ENCODE measurements at regions not wholly inside any gene's neighbourhood (a gene's known extent, or its start where the extent isn't known, plus 50 kb on each side); places are given as distances from the start of the nearest gene placed in this dataset.
"Not testable (repeated sequence)": the region's sequence is repeated elsewhere in the genome, so short reads cannot be mapped to it uniquely, and the experiment has no call there.

- Mint-ChIP-seq H3K4me1 (ENCODE audit: low read depth in 2 of 2) (peaks cover 0 to 3% of the 10 kb centered on the region in 2 donors), H3K27ac (no peak overlapping the region), H3K9me3 (no peaks in the 10 kb centered on the region), H3K4me3 (no peak overlapping the region), H3K27me3 (peaks cover 49 to 59% of the 10 kb centered on the region in 2 donors), H3K36me3 (ENCODE audit: insufficient read depth) (no peaks in the 10 kb centered on the region)
- ATAC-seq (replicated peaks), result peak; percentile 84
- DNase-seq, result peak; percentile 53 to 70 (median 53)
Measured at GRCh38 chr5:36739751-36740221, 133.4 kb downstream of the SLC1A3 start.

- peaks cover 4 to 8% of the 10 kb centered on the region in 2 donors for H3K4me1 Mint-ChIP-seq (ENCODE audit: low read depth in 2 of 2)
- no peak overlapping the region for H3K27ac Mint-ChIP-seq
- H3K9me3 Mint-ChIP-seq, result no peaks in the 10 kb centered on the region
- H3K27me3 Mint-ChIP-seq, result peaks cover 49 to 65% of the 10 kb centered on the region in 2 donors
- ATAC-seq (replicated peaks) (no peak), DNase-seq (no peak)
- no peak overlapping the region for H3K4me3 Mint-ChIP-seq
- H3K36me3 Mint-ChIP-seq (ENCODE audit: insufficient read depth), result no peaks in the 10 kb centered on the region
Measured at GRCh38 chr5:36740259-36740898, 134.0 kb downstream of the SLC1A3 start.

GRCh38 chr5:36741128-36741527, 134.7 kb downstream of the SLC1A3 start:
- peaks cover 4 to 12% of the 10 kb centered on the region in 2 donors for H3K4me1 Mint-ChIP-seq (ENCODE audit: low read depth in 2 of 2)
- no peak overlapping the region for H3K27ac Mint-ChIP-seq
- H3K9me3 Mint-ChIP-seq, result no peaks in the 10 kb centered on the region
- ATAC-seq (replicated peaks) (no peak), DNase-seq (no peak)
- no peaks in the 10 kb centered on the region for H3K36me3 Mint-ChIP-seq (ENCODE audit: insufficient read depth)
- H3K4me3 Mint-ChIP-seq, result no peak overlapping the region
- peaks cover 56 to 69% of the 10 kb centered on the region in 2 donors for H3K27me3 Mint-ChIP-seq

GRCh38 chr5:36743891-36744772, 132.4 kb upstream of the NIPBL start:
- Mint-ChIP-seq H3K36me3 (ENCODE audit: insufficient read depth) (no peaks in the 10 kb centered on the region), H3K4me1 (ENCODE audit: low read depth in 2 of 2) (peaks cover 4 to 12% of the 10 kb centered on the region in 2 donors), H3K9me3 (no peaks in the 10 kb centered on the region), H3K27ac (no peak overlapping the region), H3K27me3 (peaks cover 59 to 81% of the 10 kb centered on the region in 2 donors), H3K4me3 (peak overlapping the region; percentile 71 to 84)
- DNase-seq (no peak), ATAC-seq (replicated peaks) (no peak)

- Mint-ChIP-seq H3K27ac (no peak overlapping the region), H3K27me3 (peaks cover 60 to 89% of the 10 kb centered on the region in 2 donors), H3K4me3 (peak overlapping the region; percentile 71 to 84), H3K36me3 (ENCODE audit: insufficient read depth) (no peaks in the 10 kb centered on the region), H3K9me3 (no peaks in the 10 kb centered on the region), H3K4me1 (ENCODE audit: low read depth in 2 of 2) (peaks cover 4 to 12% of the 10 kb centered on the region in 2 donors)
- DNase-seq (no peak), ATAC-seq (replicated peaks) (peak; percentile 60)
Measured at GRCh38 chr5:36744773-36745589, 131.6 kb upstream of the NIPBL start.

DNA sequence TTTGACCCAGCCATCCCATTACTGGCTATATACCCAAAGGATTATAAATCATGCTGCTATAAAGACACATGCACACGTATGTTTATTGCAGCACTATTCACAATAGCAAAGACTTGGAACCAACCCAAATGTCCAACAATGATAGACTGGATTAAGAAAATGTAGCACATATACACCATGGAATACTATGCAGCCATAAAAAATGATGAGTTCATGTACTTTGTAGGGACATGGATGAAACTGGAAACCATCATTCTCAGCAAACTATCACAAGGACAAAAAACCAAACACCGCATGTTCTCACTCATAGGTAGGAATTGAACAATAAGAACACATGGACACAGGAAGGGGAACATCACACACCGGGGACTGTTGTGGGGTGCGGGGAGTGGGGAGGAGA, 128.8 kb upstream of the NIPBL start:
- not testable (repeated sequence) for H3K9me3 Mint-ChIP-seq; ATAC-seq (replicated peaks); H3K4me3 Mint-ChIP-seq; H3K27ac Mint-ChIP-seq; DNase-seq; H3K36me3 Mint-ChIP-seq (ENCODE audit: insufficient read depth)
- H3K27me3 Mint-ChIP-seq, result peaks cover 54 to 74% of the 10 kb centered on the region in 2 donors
- H3K4me1 Mint-ChIP-seq (ENCODE audit: low read depth in 2 of 2), result peaks cover 4 to 12% of the 10 kb centered on the region in 2 donors

DNA sequence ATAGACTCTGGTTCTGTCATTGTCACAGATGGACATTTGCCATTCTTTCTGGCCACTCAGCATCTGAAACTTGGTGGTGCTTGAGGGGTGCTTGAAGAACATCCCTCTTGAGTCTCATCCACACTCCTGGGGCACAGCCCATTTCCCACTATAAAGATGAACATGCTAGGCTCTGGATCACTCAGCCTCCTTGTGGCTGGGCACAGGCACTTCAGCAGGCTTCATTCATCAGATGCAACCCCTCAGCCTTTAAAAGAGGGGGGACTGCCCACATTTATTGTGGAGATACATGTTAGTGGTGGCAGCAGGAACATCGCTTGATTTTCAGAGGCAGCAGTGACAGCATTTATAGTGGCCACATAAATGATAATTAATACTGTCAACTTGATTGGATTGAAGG, 124.7 kb upstream of the NIPBL start:
- ATAC-seq (replicated peaks), result no peak
- Mint-ChIP-seq H3K9me3 (no peaks in the 10 kb centered on the region), H3K4me1 (ENCODE audit: low read depth in 2 of 2) (no peaks in the 10 kb centered on the region), H3K36me3 (ENCODE audit: insufficient read depth) (no peaks in the 10 kb centered on the region), H3K27me3 (peaks cover 32 to 45% of the 10 kb centered on the region in 2 donors), H3K27ac (no peak overlapping the region), H3K4me3 (no peak overlapping the region)
- no peak for DNase-seq

DNA sequence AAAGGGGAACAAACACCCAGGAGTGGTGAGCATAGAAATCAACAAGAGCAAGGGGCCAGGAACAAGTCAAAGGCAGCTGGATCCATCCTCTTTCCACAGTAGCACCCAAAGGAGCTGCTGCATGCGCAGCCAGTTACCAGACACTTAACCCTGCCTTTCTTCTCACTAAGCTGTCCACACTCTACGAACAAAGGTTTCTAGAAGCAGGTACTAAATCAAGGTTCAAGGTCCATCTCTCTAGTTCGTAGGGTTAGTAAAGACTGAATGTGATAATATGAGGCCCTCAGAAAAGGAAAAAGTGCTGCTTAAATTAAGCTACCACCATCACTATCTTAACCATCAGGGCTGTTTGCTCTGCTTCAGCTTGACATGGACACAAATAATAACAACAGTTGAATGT, 121.2 kb upstream of the NIPBL start:
- Mint-ChIP-seq H3K36me3 (ENCODE audit: insufficient read depth) (no peaks in the 10 kb centered on the region), H3K27me3 (peaks cover 26 to 29% of the 10 kb centered on the region in 2 donors), H3K4me1 (ENCODE audit: low read depth in 2 of 2) (no peaks in the 10 kb centered on the region), H3K27ac (no peak overlapping the region), H3K4me3 (no peak overlapping the region), H3K9me3 (no peaks in the 10 kb centered on the region)
- ATAC-seq (replicated peaks), result no peak
- DNase-seq, result no peak

DNA sequence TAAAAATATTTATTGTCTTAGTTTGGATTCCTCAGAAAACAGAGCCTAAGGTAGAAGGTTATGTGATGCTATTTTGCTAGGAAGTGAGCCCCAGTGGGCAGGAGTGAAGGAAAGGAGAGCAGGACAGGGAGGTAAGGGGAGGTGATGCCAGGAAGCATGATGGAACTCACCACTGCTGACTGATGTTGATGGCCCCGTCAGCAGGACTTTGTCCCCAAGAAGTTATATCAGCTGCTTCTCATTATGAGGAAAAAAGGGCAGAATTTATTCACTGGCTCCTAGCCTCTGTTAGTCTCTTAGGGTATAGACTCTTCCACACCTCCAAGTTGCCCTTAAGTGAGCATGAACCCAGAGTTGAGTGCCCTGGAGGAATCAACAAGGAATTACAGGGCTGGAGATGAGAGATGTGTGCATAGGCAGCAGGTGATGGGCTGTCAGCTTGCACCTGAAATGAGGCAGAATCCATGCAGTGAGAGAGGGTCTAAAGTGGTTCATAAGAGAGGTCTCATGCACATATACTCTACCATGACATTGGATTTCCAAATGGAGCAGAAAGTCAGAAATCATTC, 120.6 kb upstream of the NIPBL start:
- H3K4me1 Mint-ChIP-seq (ENCODE audit: low read depth in 2 of 2), result no peaks in the 10 kb centered on the region
- DNase-seq (no peak), ATAC-seq (replicated peaks) (no peak)
- no peak overlapping the region for H3K27ac Mint-ChIP-seq
- H3K4me3 Mint-ChIP-seq, result no peak overlapping the region
- no peaks in the 10 kb centered on the region for H3K9me3 Mint-ChIP-seq
- peaks cover 20 to 23% of the 10 kb centered on the region in 2 donors for H3K27me3 Mint-ChIP-seq
- no peaks in the 10 kb centered on the region for H3K36me3 Mint-ChIP-seq (ENCODE audit: insufficient read depth)

- Mint-ChIP-seq H3K9me3 (no peaks in the 10 kb centered on the region), H3K36me3 (ENCODE audit: insufficient read depth) (no peaks in the 10 kb centered on the region), H3K27ac (no peak overlapping the region), H3K27me3 (peaks cover 20 to 22% of the 10 kb centered on the region in 2 donors), H3K4me3 (no peak overlapping the region), H3K4me1 (ENCODE audit: low read depth in 2 of 2) (no peaks in the 10 kb centered on the region)
- no peak for DNase-seq
- no peak for ATAC-seq (replicated peaks)
Measured at GRCh38 chr5:36756848-36757247, 119.7 kb upstream of the NIPBL start.

DNA sequence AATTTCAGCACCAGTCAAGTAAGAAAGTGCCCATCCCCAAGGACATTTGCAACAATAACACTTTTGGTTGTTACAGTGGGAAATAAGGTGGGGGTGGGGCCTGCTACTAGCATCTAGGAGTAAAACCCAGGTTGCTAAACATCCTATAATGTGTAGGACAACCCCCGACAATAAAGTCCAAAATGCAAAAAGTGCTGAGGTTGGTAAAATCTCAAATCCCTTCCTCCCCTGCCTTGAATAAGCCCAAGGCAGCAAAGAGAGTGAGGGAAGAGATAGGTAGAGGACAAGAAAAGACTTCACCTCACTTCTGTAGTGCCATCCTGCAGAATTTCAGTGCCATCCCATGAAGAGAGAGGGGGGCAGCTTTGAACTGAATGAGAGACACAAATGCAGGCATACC, 117.5 kb upstream of the NIPBL start:
- Mint-ChIP-seq H3K4me3 (no peak overlapping the region), H3K36me3 (ENCODE audit: insufficient read depth) (no peaks in the 10 kb centered on the region), H3K27ac (no peak overlapping the region), H3K9me3 (no peaks in the 10 kb centered on the region), H3K4me1 (ENCODE audit: low read depth in 2 of 2) (no peaks in the 10 kb centered on the region), H3K27me3 (peaks cover 17 to 20% of the 10 kb centered on the region in 2 donors)
- DNase-seq (no peak), ATAC-seq (replicated peaks) (no peak)

DNA sequence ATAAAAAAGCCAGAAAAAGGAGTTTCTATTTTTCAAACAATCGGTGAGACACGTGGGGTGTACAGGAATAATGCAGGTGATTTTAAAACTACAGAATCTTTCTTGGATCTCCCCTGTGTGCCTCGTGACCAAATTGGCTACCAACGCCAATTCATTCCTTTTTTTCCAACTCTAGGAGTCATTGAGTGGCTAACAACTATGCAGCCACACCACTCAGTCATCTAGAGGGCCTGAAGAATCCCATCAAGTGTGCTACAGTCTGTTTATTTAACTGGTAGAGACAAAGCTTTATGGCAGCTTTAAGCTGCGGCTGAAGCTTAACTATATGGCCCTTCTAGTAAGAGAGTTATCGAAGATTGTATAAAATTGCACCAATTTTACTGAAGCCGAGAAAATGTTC, 113.1 kb upstream of the NIPBL start:
- no peak for DNase-seq
- H3K36me3 Mint-ChIP-seq (ENCODE audit: insufficient read depth), result no peaks in the 10 kb centered on the region
- H3K27ac Mint-ChIP-seq, result no peak overlapping the region
- no peaks in the 10 kb centered on the region for H3K4me1 Mint-ChIP-seq (ENCODE audit: low read depth in 2 of 2)
- peaks cover 0 to 7% of the 10 kb centered on the region in 2 donors for H3K9me3 Mint-ChIP-seq
- peaks cover 14 to 29% of the 10 kb centered on the region in 2 donors for H3K27me3 Mint-ChIP-seq
- H3K4me3 Mint-ChIP-seq, result no peak overlapping the region
- no peak for ATAC-seq (replicated peaks)

DNA sequence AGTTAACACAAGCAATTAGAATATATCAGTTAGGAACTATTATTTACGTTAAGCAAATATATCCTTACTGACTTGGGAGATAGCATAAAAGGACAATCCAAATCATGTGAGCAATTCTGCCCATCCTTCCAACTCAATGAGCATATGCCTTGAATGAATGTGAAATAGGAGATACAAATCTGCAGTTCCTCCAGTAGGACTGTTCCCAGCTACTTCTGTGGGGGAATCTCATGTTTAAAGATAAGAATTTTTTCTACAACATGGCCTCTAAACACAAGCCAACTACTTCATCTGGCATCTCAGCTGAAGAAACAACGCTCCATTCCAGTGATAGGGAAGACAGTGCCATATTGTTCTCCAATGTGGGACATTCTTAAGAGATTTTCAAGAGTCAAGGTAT, 110.7 kb upstream of the NIPBL start:
- no peak overlapping the region for H3K27ac Mint-ChIP-seq
- H3K4me1 Mint-ChIP-seq (ENCODE audit: low read depth in 2 of 2), result no peaks in the 10 kb centered on the region
- no peaks in the 10 kb centered on the region for H3K36me3 Mint-ChIP-seq (ENCODE audit: insufficient read depth)
- DNase-seq, result no peak
- no peak for ATAC-seq (replicated peaks)
- no peak overlapping the region for H3K4me3 Mint-ChIP-seq
- peaks cover 15 to 30% of the 10 kb centered on the region in 2 donors for H3K27me3 Mint-ChIP-seq
- peaks cover 0 to 7% of the 10 kb centered on the region in 2 donors for H3K9me3 Mint-ChIP-seq

Measured in effector memory CD8-positive, alpha-beta T cell (primary cell).